ENCODE measurements at regions not wholly inside any gene's neighbourhood (a gene's known extent, or its start where the extent isn't known, plus 50 kb on each side); places are given as distances from the start of the nearest gene placed in this dataset.
A peak's percentile ranks its signal among the peaks of the same experiment; 100 is the strongest.

GRCh38 chr22:27207266-27207665, 549.9 kb downstream of the MIAT start:
- no peak for DNase-seq (ENCODE audit: low read depth)
- no peak for TF ChIP-seq CTCF (IDR thresholded peaks at IDR 0.05; ENCODE audit: insufficient read depth, low read length, poor library complexity, severe bottlenecking)

GRCh38 chr22:27207907-27208306, 550.5 kb downstream of the MIAT start:
- TF ChIP-seq CTCF (IDR thresholded peaks at IDR 0.05; ENCODE audit: insufficient read depth, low read length, poor library complexity, severe bottlenecking), result no peak
- H3K4me3 ChIP-seq (ENCODE audit: low read depth, low read length), result no peak overlapping the region
- no peaks in the 10 kb centered on the region for H3K36me3 ChIP-seq (ENCODE audit: control insufficient read depth, insufficient read depth, low read length)
- no peak for DNase-seq (ENCODE audit: low read depth)
- no peaks in the 10 kb centered on the region for H3K27me3 ChIP-seq (ENCODE audit: control insufficient read depth, insufficient read depth, low read length)

More at GRCh38 chr22:27207266-27207665, 549.9 kb downstream of the MIAT start:
- Histone ChIP-seq H3K4me3 (ENCODE audit: low read depth, low read length) (no peak overlapping the region), H3K27me3 (ENCODE audit: control insufficient read depth, insufficient read depth, low read length) (no peaks in the 10 kb centered on the region), H3K36me3 (ENCODE audit: control insufficient read depth, insufficient read depth, low read length) (no peaks in the 10 kb centered on the region)

GRCh38 chr22:27210111-27210730, 552.8 kb downstream of the MIAT start:
- H3K36me3 ChIP-seq (ENCODE audit: control insufficient read depth, insufficient read depth, low read length), result no peaks in the 10 kb centered on the region
- H3K4me3 ChIP-seq (ENCODE audit: low read depth, low read length), result no peak overlapping the region
- no peaks in the 10 kb centered on the region for H3K27me3 ChIP-seq (ENCODE audit: control insufficient read depth, insufficient read depth, low read length)
- no peak for TF ChIP-seq CTCF (IDR thresholded peaks at IDR 0.05; ENCODE audit: insufficient read depth, low read length, poor library complexity, severe bottlenecking)
- DNase-seq (ENCODE audit: low read depth), result no peak

GRCh38 chr22:27212102-27212501, 554.7 kb downstream of the MIAT start:
- TF ChIP-seq CTCF (IDR thresholded peaks at IDR 0.05; ENCODE audit: insufficient read depth, low read length, poor library complexity, severe bottlenecking), result no peak
- DNase-seq (ENCODE audit: low read depth), result no peak
- Histone ChIP-seq H3K36me3 (ENCODE audit: control insufficient read depth, insufficient read depth, low read length) (no peaks in the 10 kb centered on the region), H3K4me3 (ENCODE audit: low read depth, low read length) (no peak overlapping the region), H3K27me3 (ENCODE audit: control insufficient read depth, insufficient read depth, low read length) (no peaks in the 10 kb centered on the region)

- TF ChIP-seq CTCF (IDR thresholded peaks at IDR 0.05; ENCODE audit: insufficient read depth, low read length, poor library complexity, severe bottlenecking), result no peak
- Histone ChIP-seq H3K36me3 (ENCODE audit: control insufficient read depth, insufficient read depth, low read length) (no peaks in the 10 kb centered on the region), H3K27me3 (ENCODE audit: control insufficient read depth, insufficient read depth, low read length) (no peaks in the 10 kb centered on the region), H3K4me3 (ENCODE audit: low read depth, low read length) (no peak overlapping the region)
- DNase-seq (ENCODE audit: low read depth), result peak; percentile 67
Measured at GRCh38 chr22:27212617-27213177, 555.3 kb downstream of the MIAT start.

GRCh38 chr22:27213294-27213693, 555.9 kb downstream of the MIAT start:
- Histone ChIP-seq H3K36me3 (ENCODE audit: control insufficient read depth, insufficient read depth, low read length) (no peaks in the 10 kb centered on the region), H3K4me3 (ENCODE audit: low read depth, low read length) (no peak overlapping the region), H3K27me3 (ENCODE audit: control insufficient read depth, insufficient read depth, low read length) (no peaks in the 10 kb centered on the region)
- no peak for DNase-seq (ENCODE audit: low read depth)
- no peak for TF ChIP-seq CTCF (IDR thresholded peaks at IDR 0.05; ENCODE audit: insufficient read depth, low read length, poor library complexity, severe bottlenecking)

Measured in kidney epithelial cell (primary cell).